Fibroblast of peridontal ligament (primary cell): ENCODE measurements at regions not wholly inside any gene's neighbourhood (a gene's known extent, or its start where the extent isn't known, plus 50 kb on each side); places are given as distances from the start of the nearest gene placed in this dataset.
A peak's percentile ranks its signal among the peaks of the same experiment; 100 is the strongest.

Source experiments
- DNase-seq: peaks from one replicate; pipeline ENCODE4 v3.0.0-alpha.2; 2010; ENCODE audit errors: extremely low read depth

GRCh38 chr14:65794674-65795279 lies 382.2 kb downstream of the FUT8 start:
- DNase-seq: no peak

- DNase-seq: no peak
These were observed 385.7 kb downstream of the FUT8 start for GRCh38 chr14:65798216-65798615.

- no peak for DNase-seq
These were observed 388.2 kb downstream of the FUT8 start for GRCh38 chr14:65800694-65801093.

GRCh38 chr14:65802196-65802595 lies 389.7 kb downstream of the FUT8 start:
- no peak for DNase-seq

GRCh38 chr14:65803885-65804284 lies 391.4 kb downstream of the FUT8 start:
- DNase-seq: no peak

GRCh38 chr14:65804439-65805112 lies 392.0 kb downstream of the FUT8 start:
- DNase-seq: no peak

GRCh38 chr14:65805113-65805473 lies 392.6 kb downstream of the FUT8 start:
- no peak for DNase-seq

GRCh38 chr14:65808390-65808789 lies 395.9 kb downstream of the FUT8 start:
- no peak for DNase-seq

DNA sequence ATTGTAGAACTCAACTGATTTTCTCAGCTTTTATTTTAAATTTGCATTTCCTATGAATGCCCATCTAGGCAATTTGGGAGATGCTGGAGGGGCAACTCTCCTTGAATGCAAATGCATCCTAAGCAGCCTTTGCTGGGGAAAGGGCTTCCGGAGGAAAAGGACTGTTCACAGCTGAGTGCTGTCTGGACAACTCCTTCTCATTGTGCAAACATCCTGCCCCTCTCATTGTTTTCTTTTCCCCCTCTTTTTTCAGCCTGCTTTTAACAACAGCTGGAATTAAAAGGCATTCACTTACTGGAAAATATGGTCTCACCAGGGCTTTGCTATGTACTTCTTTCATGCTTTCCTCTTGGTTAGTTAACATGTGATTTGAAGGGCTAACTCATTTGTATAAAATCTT lies 397.8 kb downstream of the FUT8 start:
- no peak for DNase-seq

- DNase-seq: no peak
These were observed 401.3 kb downstream of the FUT8 start for GRCh38 chr14:65813760-65814384.

GRCh38 chr14:65815127-65815526 lies 402.6 kb downstream of the FUT8 start:
- no peak for DNase-seq

DNA sequence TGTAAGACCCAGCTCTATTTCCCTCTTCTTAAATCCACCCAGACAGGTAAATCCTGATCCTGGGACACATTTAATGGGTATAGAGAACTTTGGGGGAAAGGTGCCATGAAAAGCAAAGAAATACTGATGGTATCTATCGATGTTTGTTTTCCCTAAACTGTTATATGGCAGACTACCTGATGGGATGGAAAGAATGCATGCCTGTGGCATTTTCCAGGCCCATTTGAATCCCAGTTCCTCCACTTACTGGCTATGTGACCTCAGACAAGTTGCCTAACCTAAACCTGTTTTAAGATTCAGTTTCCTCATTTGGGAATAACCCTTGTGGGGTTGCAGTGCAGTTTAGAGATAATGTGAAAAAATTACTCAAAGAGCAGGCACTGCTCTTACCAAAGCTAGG lies 404.5 kb downstream of the FUT8 start:
- DNase-seq: no peak

DNA sequence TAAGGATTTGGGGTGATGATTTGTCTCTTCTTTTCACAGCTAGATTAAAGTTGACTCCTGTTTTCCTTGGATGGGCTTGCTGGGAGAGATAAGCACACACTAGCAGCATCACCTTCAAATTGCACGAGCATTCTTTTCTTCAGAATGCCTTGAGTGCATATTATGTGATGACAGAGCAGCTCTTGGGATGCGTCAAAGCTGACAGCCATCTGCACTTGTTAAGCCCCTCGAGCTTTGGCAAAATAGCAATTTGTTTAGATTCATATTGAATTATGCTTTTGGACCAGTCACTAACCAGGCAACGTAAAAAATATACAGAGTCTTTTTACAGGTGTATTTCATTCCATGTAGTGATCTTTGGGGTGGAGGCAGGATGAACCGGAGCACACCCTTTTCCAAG lies 407.0 kb downstream of the FUT8 start:
- DNase-seq: no peak

DNA sequence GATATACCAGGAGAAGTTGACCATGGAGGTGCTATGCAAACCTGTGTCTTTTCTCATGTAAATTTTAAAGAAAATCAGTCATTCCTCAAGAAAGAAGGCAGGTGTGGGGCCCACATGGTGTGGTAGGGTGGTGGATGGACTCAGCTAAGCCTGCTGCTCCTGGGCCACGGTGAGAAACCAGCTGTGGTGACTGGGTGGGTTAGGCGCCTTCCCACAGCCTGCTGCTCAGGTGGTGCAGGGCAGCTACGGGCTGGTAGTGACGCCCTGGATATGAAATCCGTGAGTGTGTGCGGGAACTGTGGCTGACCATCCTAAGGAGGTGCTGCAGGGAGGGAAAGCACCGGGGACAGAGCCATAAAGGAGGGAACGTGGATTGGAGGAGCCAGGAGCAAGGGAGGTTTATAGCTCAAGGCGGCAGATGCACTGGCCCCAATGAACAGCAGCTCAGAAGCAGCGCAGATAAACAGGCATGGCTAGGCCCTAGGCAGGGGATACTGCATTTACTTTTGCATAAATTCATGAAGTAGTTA lies 408.8 kb downstream of the FUT8 start:
- DNase-seq: no peak

- peak; percentile 80 for DNase-seq
These were observed 411.9 kb downstream of the FUT8 start for GRCh38 chr14:65824285-65824977.

- DNase-seq: no peak
These were observed 412.4 kb downstream of the FUT8 start for GRCh38 chr14:65824978-65825299.

- DNase-seq: no peak
These were observed 414.4 kb downstream of the FUT8 start for GRCh38 chr14:65826946-65827345.

DNA sequence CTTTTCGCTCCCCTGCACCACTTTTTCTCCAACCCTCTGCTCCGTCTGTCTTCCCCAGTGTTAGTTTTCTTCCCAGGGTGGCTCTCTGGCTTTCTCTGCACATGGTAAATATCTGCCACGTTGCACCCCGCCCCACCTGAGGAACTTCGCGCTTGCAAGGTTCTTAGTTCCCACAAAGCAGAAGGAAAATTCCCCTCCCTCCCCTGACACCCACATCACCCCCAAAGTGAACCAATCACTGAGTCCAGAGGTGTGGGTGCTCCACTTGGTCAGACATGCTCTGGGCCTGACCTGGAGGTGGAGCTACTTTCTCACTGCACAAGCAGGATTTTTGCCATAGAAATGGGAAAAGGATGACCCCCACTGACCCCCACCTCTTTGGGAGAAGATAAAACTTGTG lies 415.0 kb downstream of the FUT8 start:
- no peak for DNase-seq

GRCh38 chr14:65828396-65828795 lies 415.9 kb downstream of the FUT8 start:
- no peak for DNase-seq

DNA sequence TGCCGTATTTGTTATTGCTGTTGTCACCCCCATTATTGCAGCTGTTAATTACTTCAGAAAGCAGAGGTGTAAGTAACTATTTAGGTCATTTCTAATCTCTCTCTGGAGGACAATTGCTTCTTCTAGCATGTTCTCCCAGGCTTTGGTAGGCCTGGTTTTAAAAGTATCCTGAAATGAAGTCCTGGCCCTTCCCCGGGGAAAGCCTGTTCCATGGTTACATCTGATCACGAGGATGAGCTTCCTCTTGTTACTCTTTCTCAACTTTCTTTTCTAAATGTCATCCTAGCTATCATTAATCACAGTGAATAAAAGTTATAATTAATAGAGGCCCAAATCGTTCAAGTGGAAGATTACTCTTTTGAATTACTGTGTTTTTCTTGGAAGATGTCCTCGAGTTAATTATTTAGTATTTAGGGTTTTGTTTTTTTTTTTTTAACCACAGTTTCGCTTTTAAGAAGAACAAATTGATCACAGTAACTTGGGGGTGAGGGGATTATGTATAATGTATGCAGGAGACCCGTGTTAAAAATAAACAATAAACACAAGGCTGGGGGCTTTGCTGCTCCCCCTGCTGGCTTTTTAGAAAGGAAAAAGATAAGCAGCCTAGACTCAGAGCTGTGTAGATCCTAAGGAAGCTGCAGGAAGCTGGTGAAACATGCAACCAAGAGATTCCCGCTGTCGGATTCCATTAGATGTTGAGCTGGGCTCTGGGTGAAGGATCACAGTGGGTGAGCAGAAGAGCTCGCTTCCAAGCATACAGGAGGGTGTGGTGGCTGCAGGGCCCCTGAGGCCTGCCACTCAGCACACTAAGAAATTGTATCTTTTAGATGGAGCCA lies 420.1 kb downstream of the FUT8 start:
- peak; percentile 31 for DNase-seq

DNA sequence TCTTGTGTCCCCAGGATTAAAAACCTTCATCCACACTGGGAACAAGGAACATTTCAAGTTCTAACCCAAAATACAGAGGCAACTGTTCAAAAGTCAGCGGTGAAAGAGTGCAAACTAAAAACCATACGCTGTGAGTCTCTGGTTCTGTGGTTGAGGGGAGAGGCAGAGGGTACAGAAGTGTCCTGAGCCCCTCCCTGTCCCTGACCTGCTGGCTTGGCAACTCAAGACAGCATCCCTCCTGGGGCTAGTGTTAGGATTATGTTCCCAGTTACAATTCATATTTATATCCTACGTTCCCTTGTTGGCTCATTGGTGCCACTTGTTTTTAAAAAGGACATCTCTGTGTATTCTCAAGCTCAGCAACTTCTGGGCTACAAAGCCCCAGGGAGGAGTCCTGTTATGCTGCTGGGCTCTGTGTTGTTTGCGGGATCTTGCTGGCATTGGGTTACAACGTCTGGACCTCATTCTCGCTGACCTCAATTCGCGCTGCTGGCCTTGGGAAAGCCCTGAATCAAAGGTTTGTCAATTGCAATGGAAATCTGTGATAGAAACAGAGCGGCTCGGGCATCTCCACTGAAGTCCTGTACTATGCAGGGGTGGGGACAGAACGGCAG lies 420.8 kb downstream of the FUT8 start:
- peak; percentile 35 for DNase-seq
